SK-MEL-5 (cell line): ENCODE measurements at regions not wholly inside any gene's neighbourhood (a gene's known extent, or its start where the extent isn't known, plus 50 kb on each side); places are given as distances from the start of the nearest gene placed in this dataset.

Source experiments
- DNase-seq: peaks from one replicate; pipeline ENCODE4 v3.0.0-alpha.2; 2016; ENCODE audit warnings: low read depth, low spot score
- in situ Hi-C: cut with HindIII; loops from 2 replicates; pipeline ENCODE4 v1.10.0; 2016; ENCODE audit warnings: low sequenced_read_pairs, high pct_unique_total_duplicates, low pct_unique_long_range_greater_than_20kb

GRCh38 chr20:41960166-41960565 is 342.0 kb upstream of the CHD6 start:
- DNase-seq: no peak

GRCh38 chr20:41958391-41958790 is 340.2 kb upstream of the CHD6 start:
- in situ Hi-C loops: no loop called here
- no peak for DNase-seq

More at GRCh38 chr20:41960166-41960565, 342.0 kb upstream of the CHD6 start:
- in situ Hi-C loops: no loop called here

GRCh38 chr20:41956338-41957074 is 338.3 kb upstream of the CHD6 start:
- in situ Hi-C loops: no loop called here
- peak; percentile 63 for DNase-seq

GRCh38 chr20:41952166-41952565 is 334.0 kb upstream of the CHD6 start:
- in situ Hi-C loops: no loop called here
- DNase-seq: no peak

- in situ Hi-C loops: no loop called here
- DNase-seq: no peak
Measured at GRCh38 chr20:41951615-41952014, 333.4 kb upstream of the CHD6 start.

GRCh38 chr20:41939659-41940058 is 321.5 kb upstream of the CHD6 start:
- in situ Hi-C loops: no loop called here
- no peak for DNase-seq

GRCh38 chr20:41938353-41938752 is 320.2 kb upstream of the CHD6 start:
- in situ Hi-C loops: no loop called here
- DNase-seq: no peak

- in situ Hi-C loops: no loop called here
- no peak for DNase-seq
Measured at GRCh38 chr20:41935259-41935791, 317.1 kb upstream of the CHD6 start.

GRCh38 chr20:41932431-41932830 is 314.3 kb upstream of the CHD6 start:
- no peak for DNase-seq

GRCh38 chr20:41927655-41928054 is 309.5 kb upstream of the CHD6 start:
- DNase-seq: no peak
- in situ Hi-C loops: no loop called here

More at GRCh38 chr20:41932431-41932830, 314.3 kb upstream of the CHD6 start:
- in situ Hi-C loops: no loop called here

- in situ Hi-C loops: no loop called here
- no peak for DNase-seq
Measured at GRCh38 chr20:41927189-41927588, 309.0 kb upstream of the CHD6 start.

GRCh38 chr20:41925476-41925875 is 307.3 kb upstream of the CHD6 start:
- in situ Hi-C loops: no loop called here
- no peak for DNase-seq

- DNase-seq: no peak
- in situ Hi-C loops: no loop called here
Measured at GRCh38 chr20:41923624-41924023, 305.4 kb upstream of the CHD6 start.

GRCh38 chr20:41913146-41913545 is 295.0 kb upstream of the CHD6 start:
- no peak for DNase-seq
- in situ Hi-C loops: no loop called here

- in situ Hi-C loops: no loop called here
Measured at GRCh38 chr20:41910558-41910957, 292.4 kb upstream of the CHD6 start.

GRCh38 chr20:41905199-41905598 is 287.0 kb upstream of the CHD6 start:
- in situ Hi-C loops: no loop called here
- DNase-seq: no peak

More at GRCh38 chr20:41910558-41910957, 292.4 kb upstream of the CHD6 start:
- no peak for DNase-seq

- in situ Hi-C loops: no loop called here
Measured at GRCh38 chr20:41903586-41903985, 285.4 kb upstream of the CHD6 start.

GRCh38 chr20:41902346-41902745 is 284.2 kb upstream of the CHD6 start:
- DNase-seq: no peak
- in situ Hi-C loops: no loop called here

More at GRCh38 chr20:41903586-41903985, 285.4 kb upstream of the CHD6 start:
- no peak for DNase-seq

GRCh38 chr20:41900201-41900691 is 282.1 kb upstream of the CHD6 start:
- no peak for DNase-seq
- in situ Hi-C loops: no loop called here
